GM12872 (cell line): ENCODE measurements at regions not wholly inside any gene's neighbourhood (a gene's known extent, or its start where the extent isn't known, plus 50 kb on each side); places are given as distances from the start of the nearest gene placed in this dataset.

Source experiments
- TF ChIP-seq, protein P1 (sequence below): IDR thresholded peaks from 3 replicates; pipeline ENCODE4 v1.5.1; 2011; ENCODE audit warnings: low read depth, mild to moderate bottlenecking, low read length, moderate library complexity; ENCODE audit not compliant: insufficient read depth

- TF ChIP-seq, protein P1, sequence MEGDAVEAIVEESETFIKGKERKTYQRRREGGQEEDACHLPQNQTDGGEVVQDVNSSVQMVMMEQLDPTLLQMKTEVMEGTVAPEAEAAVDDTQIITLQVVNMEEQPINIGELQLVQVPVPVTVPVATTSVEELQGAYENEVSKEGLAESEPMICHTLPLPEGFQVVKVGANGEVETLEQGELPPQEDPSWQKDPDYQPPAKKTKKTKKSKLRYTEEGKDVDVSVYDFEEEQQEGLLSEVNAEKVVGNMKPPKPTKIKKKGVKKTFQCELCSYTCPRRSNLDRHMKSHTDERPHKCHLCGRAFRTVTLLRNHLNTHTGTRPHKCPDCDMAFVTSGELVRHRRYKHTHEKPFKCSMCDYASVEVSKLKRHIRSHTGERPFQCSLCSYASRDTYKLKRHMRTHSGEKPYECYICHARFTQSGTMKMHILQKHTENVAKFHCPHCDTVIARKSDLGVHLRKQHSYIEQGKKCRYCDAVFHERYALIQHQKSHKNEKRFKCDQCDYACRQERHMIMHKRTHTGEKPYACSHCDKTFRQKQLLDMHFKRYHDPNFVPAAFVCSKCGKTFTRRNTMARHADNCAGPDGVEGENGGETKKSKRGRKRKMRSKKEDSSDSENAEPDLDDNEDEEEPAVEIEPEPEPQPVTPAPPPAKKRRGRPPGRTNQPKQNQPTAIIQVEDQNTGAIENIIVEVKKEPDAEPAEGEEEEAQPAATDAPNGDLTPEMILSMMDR = no peak
Measured at GRCh38 chr6:48236375-48236774, 125.4 kb upstream of the PTCHD4 start.

DNA sequence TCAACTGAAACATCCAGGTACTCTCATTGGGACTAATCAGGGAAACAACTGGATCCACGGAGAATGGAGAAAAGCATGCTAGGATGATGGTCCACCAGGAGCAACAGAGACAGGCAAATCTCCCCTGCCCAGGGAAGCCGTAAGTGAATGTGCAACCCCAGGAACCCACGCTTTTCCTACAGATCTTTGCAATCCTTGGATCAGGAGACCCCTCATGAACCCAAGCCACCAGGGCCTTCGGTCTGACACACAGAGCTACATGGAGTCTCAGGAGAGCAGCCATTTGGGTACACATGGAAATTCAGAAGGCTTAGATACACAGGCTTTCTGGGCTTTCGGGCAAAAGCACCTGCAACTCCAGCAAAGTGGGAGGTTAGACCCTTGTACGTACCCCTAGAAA is 122.1 kb upstream of the PTCHD4 start:
- TF ChIP-seq, protein P1 = no peak

- TF ChIP-seq, protein P1 = no peak
Measured at GRCh38 chr6:48229841-48230240, 118.8 kb upstream of the PTCHD4 start.

- TF ChIP-seq, protein P1 = no peak
Measured at GRCh38 chr6:48222241-48222640, 111.2 kb upstream of the PTCHD4 start.

DNA sequence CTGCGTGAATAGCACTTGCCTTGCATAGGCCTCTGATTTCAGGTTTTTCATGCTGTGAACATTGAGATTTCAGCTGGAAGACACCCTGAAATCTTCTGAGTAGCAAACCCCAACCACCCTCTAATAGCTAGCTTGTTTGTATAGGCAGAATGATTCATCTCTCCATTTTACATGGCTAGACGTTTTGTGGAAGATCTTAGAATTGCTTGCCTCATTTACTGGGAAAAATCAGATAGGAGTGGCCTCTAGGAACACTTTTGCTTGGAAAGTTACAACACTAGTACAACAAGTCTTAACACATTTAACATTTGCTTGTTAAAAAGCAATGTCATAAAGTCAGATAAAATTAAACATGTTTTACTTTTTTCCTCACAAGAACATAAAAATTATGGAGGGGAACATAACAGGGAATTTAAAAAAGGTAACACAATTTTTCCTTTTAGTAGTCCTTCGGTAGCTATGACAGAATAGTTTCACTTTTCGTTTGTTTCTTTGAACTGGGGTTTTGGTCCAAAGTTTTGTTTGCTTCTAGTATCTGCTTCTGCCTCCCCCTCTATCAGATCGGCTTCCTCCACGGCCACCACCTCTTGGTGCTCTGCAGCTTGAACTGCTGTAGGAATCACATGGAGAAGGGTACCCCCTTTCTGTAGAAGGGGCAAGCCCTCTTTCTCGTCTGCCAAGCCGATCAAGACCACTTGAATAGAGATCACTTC is 102.2 kb upstream of the PTCHD4 start:
- TF ChIP-seq, protein P1 = no peak

DNA sequence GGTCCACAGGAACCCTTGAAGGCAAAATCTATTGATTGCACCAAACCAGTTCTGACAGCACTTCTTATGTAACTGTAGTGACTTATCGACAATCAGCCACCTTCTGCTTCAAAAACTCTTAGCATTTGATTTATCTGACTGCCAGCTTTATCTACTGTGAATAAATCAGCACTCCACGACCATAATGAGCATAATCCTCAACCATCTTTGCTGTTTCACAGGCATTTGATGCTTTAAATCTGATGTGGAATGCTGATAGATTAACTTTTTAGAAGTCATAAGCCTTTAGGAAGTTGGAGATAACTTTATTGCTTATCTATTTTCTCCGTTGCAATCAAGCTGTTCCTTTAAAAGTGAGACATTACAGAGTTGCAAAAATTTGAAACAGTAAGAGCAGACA is 101.5 kb upstream of the PTCHD4 start:
- TF ChIP-seq, protein P1 = no peak

DNA sequence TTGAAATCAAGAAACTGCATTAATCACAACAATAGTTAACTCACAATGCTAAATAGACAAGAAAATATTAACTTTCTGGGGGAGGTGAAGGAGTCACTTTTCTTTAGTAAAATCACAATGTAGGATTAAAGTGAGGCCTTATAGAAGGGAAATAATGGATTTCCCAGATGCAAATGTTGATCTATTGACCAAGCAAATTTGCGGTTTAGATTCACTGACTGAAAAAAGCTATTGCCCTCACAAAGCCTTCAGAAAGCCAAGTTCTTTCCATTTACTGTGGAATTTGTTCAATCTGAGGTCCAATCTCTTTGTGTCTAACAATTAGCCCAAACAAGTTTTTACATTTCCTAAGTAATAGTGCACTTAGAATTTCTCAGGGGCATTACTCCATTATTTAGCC is 95.1 kb upstream of the PTCHD4 start:
- TF ChIP-seq, protein P1 = no peak
